ENCODE measurements at regions not wholly inside any gene's neighbourhood (a gene's known extent, or its start where the extent isn't known, plus 50 kb on each side); places are given as distances from the start of the nearest gene placed in this dataset.
"Not testable (repeated sequence)": the region's sequence is repeated elsewhere in the genome, so short reads cannot be mapped to it uniquely, and the experiment has no call there.

DNA sequence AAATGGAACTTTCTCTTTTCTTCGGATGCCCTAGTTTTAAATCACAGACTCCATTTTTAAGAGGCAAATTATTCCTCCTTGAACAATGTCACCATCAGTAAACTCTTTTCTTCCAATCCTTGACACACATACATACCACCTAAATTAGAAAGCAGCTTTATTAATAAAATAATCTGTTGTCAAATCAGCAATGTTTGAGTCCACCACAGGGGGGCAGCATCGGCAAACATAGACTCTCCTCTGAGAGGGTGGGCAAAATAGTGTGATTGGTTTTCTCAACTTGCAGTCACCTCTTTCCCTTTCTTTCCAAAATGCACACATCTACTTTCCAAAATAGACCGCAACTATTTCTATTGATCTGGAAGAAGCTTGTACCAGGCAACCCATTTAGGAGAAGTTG lies 438.4 kb upstream of the OR4E1 start:
- no peaks in the 10 kb centered on the region for H3K36me3 Mint-ChIP-seq (ENCODE audit: low read depth, unreplicated experiment)
- TF ChIP-seq, protein P1, sequence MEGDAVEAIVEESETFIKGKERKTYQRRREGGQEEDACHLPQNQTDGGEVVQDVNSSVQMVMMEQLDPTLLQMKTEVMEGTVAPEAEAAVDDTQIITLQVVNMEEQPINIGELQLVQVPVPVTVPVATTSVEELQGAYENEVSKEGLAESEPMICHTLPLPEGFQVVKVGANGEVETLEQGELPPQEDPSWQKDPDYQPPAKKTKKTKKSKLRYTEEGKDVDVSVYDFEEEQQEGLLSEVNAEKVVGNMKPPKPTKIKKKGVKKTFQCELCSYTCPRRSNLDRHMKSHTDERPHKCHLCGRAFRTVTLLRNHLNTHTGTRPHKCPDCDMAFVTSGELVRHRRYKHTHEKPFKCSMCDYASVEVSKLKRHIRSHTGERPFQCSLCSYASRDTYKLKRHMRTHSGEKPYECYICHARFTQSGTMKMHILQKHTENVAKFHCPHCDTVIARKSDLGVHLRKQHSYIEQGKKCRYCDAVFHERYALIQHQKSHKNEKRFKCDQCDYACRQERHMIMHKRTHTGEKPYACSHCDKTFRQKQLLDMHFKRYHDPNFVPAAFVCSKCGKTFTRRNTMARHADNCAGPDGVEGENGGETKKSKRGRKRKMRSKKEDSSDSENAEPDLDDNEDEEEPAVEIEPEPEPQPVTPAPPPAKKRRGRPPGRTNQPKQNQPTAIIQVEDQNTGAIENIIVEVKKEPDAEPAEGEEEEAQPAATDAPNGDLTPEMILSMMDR (IDR thresholded peaks at IDR 0.05; ENCODE audit: unreplicated experiment) = peak; percentile 85
- peaks cover 2% of the 10 kb centered on the region for H3K4me1 Mint-ChIP-seq (ENCODE audit: unreplicated experiment)
- no peak overlapping the region for H3K27ac Mint-ChIP-seq (ENCODE audit: unreplicated experiment)
- H3K4me3 Mint-ChIP-seq (ENCODE audit: unreplicated experiment) = no peak overlapping the region
- H3K9me3 Mint-ChIP-seq (ENCODE audit: unreplicated experiment) = no peaks in the 10 kb centered on the region
- peak; percentile 59 for DNase-seq (ENCODE audit: low spot score)
- no peaks in the 10 kb centered on the region for H3K27me3 Mint-ChIP-seq (ENCODE audit: unreplicated experiment)

DNA sequence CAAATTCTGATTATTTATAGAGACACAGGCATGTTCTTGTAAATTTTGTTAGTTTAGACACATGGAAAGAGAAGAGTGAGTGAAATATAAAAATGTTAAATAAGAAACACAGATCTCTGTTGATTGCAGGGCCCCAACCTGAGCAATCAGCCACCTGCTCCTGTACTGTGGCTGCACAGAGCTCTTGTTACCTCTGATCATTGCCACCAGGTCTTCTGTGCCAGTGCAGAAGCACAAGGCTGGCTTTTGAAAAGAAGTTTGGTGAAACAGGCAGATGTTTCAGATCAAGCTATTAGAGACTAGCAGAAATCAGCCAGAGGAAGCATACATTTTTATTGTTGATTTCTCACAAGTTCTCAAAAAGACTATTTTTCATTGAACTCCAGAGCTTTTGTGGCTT lies 434.1 kb upstream of the OR4E1 start:
- DNase-seq (ENCODE audit: low spot score) = no peak
- TF ChIP-seq, protein P1 (IDR thresholded peaks at IDR 0.05; ENCODE audit: unreplicated experiment) = no peak
- H3K4me3 Mint-ChIP-seq (ENCODE audit: unreplicated experiment) = no peak overlapping the region
- no peaks in the 10 kb centered on the region for H3K4me1 Mint-ChIP-seq (ENCODE audit: unreplicated experiment)
- H3K9me3 Mint-ChIP-seq (ENCODE audit: unreplicated experiment) = no peaks in the 10 kb centered on the region
- H3K36me3 Mint-ChIP-seq (ENCODE audit: low read depth, unreplicated experiment) = no peaks in the 10 kb centered on the region
- H3K27me3 Mint-ChIP-seq (ENCODE audit: unreplicated experiment) = no peaks in the 10 kb centered on the region
- no peak overlapping the region for H3K27ac Mint-ChIP-seq (ENCODE audit: unreplicated experiment)

DNA sequence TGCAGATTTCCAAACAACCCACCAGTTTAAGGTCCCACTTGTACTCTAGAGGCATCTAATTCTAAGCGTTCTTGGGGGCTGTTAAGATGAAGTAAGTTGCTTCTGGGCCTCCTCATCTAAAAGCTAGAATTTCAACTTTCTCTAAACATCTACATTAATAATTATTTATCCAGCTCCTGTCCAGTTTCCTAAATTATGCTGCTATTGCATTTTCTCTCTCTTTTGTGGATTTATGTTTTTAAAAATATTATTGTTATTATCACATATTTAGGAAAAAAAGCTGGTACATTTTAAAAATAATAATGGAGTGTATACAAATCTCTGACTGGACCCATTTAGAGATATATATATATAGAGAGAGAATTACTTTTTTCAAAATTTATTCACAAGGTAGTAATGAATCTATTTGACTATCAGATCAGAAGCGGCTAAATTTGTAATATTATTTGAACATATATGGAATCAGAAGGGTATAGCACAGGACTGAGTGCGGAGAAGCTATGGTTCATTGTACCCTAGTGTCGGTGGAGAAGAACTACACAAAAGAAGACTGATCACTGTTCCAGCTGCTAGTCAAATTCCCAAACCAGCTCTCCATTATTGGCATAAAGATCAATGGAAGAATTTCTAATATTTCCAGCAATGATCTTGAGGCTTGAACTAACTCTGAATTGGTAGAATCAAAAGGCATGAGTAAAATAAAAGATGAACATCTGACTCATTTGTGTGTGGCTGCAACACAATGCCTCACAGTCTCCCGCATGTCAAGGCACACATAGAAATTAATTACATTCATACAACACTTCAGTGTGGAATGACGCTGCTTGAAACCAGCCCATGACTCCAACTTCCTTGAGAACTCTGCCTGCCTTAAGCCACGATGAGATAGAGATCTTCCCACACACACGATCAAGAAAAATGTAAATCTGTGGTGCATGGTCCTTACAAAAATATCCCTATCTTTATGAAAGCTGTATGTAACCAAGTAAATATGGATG lies 433.4 kb upstream of the OR4E1 start:
- Mint-ChIP-seq H3K4me3 (ENCODE audit: unreplicated experiment) (no peak overlapping the region), H3K27me3 (ENCODE audit: unreplicated experiment) (no peaks in the 10 kb centered on the region), H3K27ac (ENCODE audit: unreplicated experiment) (no peak overlapping the region), H3K36me3 (ENCODE audit: low read depth, unreplicated experiment) (no peaks in the 10 kb centered on the region), H3K4me1 (ENCODE audit: unreplicated experiment) (no peaks in the 10 kb centered on the region), H3K9me3 (ENCODE audit: unreplicated experiment) (no peaks in the 10 kb centered on the region)
- no peak for DNase-seq (ENCODE audit: low spot score)
- TF ChIP-seq, protein P1 (IDR thresholded peaks at IDR 0.05; ENCODE audit: unreplicated experiment) = peak; percentile 41

DNA sequence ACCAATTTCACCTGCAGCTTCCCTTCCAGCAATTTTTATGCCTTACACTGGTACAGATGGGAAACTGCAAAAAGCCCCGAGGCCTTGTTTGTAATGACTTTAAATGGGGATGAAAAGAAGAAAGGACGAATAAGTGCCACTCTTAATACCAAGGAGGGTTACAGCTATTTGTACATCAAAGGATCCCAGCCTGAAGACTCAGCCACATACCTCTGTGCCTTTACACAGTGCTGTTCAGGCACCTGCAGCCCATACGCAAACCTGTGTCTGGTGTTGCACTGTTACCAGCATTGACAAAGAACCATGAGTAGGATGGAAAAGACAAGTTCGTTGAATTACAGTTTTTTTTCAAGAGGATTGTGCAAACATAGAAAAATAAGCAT lies 432.0 kb upstream of the OR4E1 start:
- TF ChIP-seq, protein P1 (IDR thresholded peaks at IDR 0.05; ENCODE audit: unreplicated experiment) = no peak
- Mint-ChIP-seq H3K27ac (ENCODE audit: unreplicated experiment) (no peak overlapping the region), H3K4me1 (ENCODE audit: unreplicated experiment) (no peaks in the 10 kb centered on the region), H3K27me3 (ENCODE audit: unreplicated experiment) (no peaks in the 10 kb centered on the region), H3K9me3 (ENCODE audit: unreplicated experiment) (no peaks in the 10 kb centered on the region), H3K36me3 (ENCODE audit: low read depth, unreplicated experiment) (no peaks in the 10 kb centered on the region), H3K4me3 (ENCODE audit: unreplicated experiment) (no peak overlapping the region)
- no peak for DNase-seq (ENCODE audit: low spot score)

DNA sequence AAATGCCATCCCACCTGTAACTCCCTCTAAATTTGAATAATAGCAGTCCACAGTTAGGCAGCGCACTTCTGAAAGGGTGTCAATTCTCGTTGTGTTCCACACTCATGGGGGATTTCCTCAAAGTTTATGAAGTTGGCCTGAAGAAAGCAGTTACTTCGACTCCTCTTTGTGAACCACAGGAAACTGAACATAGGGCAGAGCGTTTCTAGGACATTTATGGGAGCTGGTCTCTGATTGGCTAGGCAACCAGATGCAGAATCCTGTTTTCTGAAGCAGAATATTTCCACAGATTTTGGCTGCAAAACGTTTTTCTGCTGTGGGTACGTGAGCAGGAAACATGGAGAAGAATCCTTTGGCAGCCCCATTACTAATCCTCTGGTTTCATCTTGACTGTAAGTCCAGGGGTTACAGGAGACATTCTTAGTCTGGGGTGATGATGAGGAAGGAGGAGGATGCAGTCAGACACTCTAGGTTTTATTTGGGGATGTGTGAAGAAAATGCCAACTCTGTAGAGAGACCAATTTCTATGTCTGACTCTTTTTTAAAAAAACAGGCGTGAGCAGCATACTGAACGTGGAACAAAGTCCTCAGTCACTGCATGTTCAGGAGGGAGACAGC lies 431.5 kb upstream of the OR4E1 start:
- no peak overlapping the region for H3K27ac Mint-ChIP-seq (ENCODE audit: unreplicated experiment)
- TF ChIP-seq, protein P1 (IDR thresholded peaks at IDR 0.05; ENCODE audit: unreplicated experiment) = no peak
- H3K4me3 Mint-ChIP-seq (ENCODE audit: unreplicated experiment) = no peak overlapping the region
- no peaks in the 10 kb centered on the region for H3K36me3 Mint-ChIP-seq (ENCODE audit: low read depth, unreplicated experiment)
- no peaks in the 10 kb centered on the region for H3K9me3 Mint-ChIP-seq (ENCODE audit: unreplicated experiment)
- H3K4me1 Mint-ChIP-seq (ENCODE audit: unreplicated experiment) = no peaks in the 10 kb centered on the region
- H3K27me3 Mint-ChIP-seq (ENCODE audit: unreplicated experiment) = no peaks in the 10 kb centered on the region
- DNase-seq (ENCODE audit: low spot score) = no peak

DNA sequence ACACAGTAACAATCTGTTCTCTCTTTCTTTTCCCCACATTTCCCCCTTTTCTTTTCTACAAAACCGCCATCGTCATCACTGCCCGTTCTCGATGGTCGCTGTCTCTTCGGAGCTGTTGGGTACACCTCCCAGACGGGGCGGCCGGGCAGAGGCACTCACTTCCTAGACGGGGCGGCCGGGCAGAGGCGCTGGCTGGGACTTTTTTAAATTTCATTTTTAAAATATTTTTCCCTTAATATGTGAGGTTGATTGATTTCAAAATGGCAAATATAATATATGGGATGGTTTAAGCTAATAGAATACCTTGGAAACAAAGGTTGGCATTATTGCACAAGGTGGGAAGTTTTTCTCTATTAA lies 427.1 kb upstream of the OR4E1 start:
- H3K9me3 Mint-ChIP-seq (ENCODE audit: unreplicated experiment); H3K4me3 Mint-ChIP-seq (ENCODE audit: unreplicated experiment); DNase-seq (ENCODE audit: low spot score); H3K27me3 Mint-ChIP-seq (ENCODE audit: unreplicated experiment); H3K27ac Mint-ChIP-seq (ENCODE audit: unreplicated experiment); H3K36me3 Mint-ChIP-seq (ENCODE audit: low read depth, unreplicated experiment); H3K4me1 Mint-ChIP-seq (ENCODE audit: unreplicated experiment): not testable (repeated sequence)
